ENCODE measurements at regions not wholly inside any gene's neighbourhood (a gene's known extent, or its start where the extent isn't known, plus 50 kb on each side); places are given as distances from the start of the nearest gene placed in this dataset.
"Not testable (repeated sequence)": the region's sequence is repeated elsewhere in the genome, so short reads cannot be mapped to it uniquely, and the experiment has no call there.

- H3K4me1 Mint-ChIP-seq (ENCODE audit: unreplicated experiment) = peaks cover 34% of the 10 kb centered on the region
- H3K27me3 Mint-ChIP-seq = no peaks in the 10 kb centered on the region
- peak overlapping the region; percentile 67 for H3K4me3 Mint-ChIP-seq
- peaks cover 3% of the 10 kb centered on the region for H3K36me3 Mint-ChIP-seq
- DNase-seq (ENCODE audit: extremely low spot score, unreplicated experiment) = no peak
- TF ChIP-seq, protein P1, sequence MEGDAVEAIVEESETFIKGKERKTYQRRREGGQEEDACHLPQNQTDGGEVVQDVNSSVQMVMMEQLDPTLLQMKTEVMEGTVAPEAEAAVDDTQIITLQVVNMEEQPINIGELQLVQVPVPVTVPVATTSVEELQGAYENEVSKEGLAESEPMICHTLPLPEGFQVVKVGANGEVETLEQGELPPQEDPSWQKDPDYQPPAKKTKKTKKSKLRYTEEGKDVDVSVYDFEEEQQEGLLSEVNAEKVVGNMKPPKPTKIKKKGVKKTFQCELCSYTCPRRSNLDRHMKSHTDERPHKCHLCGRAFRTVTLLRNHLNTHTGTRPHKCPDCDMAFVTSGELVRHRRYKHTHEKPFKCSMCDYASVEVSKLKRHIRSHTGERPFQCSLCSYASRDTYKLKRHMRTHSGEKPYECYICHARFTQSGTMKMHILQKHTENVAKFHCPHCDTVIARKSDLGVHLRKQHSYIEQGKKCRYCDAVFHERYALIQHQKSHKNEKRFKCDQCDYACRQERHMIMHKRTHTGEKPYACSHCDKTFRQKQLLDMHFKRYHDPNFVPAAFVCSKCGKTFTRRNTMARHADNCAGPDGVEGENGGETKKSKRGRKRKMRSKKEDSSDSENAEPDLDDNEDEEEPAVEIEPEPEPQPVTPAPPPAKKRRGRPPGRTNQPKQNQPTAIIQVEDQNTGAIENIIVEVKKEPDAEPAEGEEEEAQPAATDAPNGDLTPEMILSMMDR (conservative IDR thresholded peaks at IDR 0.05) = no peak
- H3K27ac Mint-ChIP-seq = peak overlapping the region; percentile 100
- no peaks in the 10 kb centered on the region for H3K9me3 Mint-ChIP-seq
Measured at GRCh38 chr2:231644426-231644825, 51.8 kb downstream of the TEX44 start.

- Mint-ChIP-seq H3K27ac (peak overlapping the region; percentile 95), H3K27me3 (no peaks in the 10 kb centered on the region), H3K9me3 (no peaks in the 10 kb centered on the region), H3K4me3 (peak overlapping the region; percentile 33), H3K36me3 (peaks cover 3% of the 10 kb centered on the region), H3K4me1 (ENCODE audit: unreplicated experiment) (peaks cover 24% of the 10 kb centered on the region)
- TF ChIP-seq, protein P1 (conservative IDR thresholded peaks at IDR 0.05) = no peak
- DNase-seq (ENCODE audit: extremely low spot score, unreplicated experiment) = no peak
Measured at GRCh38 chr2:231646476-231646875, 53.8 kb downstream of the TEX44 start.

- DNase-seq (ENCODE audit: extremely low spot score, unreplicated experiment) = no peak
- no peaks in the 10 kb centered on the region for H3K9me3 Mint-ChIP-seq
- no peaks in the 10 kb centered on the region for H3K27me3 Mint-ChIP-seq
- TF ChIP-seq, protein P1 (conservative IDR thresholded peaks at IDR 0.05) = peak; percentile 75
- H3K27ac Mint-ChIP-seq = peak overlapping the region; percentile 73
- H3K36me3 Mint-ChIP-seq = no peaks in the 10 kb centered on the region
- H3K4me1 Mint-ChIP-seq (ENCODE audit: unreplicated experiment) = peaks cover 13% of the 10 kb centered on the region
- H3K4me3 Mint-ChIP-seq = peak overlapping the region; percentile 57
Measured at GRCh38 chr2:231648579-231649174, 56.0 kb downstream of the TEX44 start.

- not testable (repeated sequence) for H3K36me3 Mint-ChIP-seq; H3K27ac Mint-ChIP-seq; H3K27me3 Mint-ChIP-seq; H3K4me3 Mint-ChIP-seq; DNase-seq (ENCODE audit: extremely low spot score, unreplicated experiment); H3K9me3 Mint-ChIP-seq
- peaks cover 12% of the 10 kb centered on the region for H3K4me1 Mint-ChIP-seq (ENCODE audit: unreplicated experiment)
Measured at GRCh38 chr2:231651561-231651960, 56.8 kb upstream of the PTMA start.

DNA sequence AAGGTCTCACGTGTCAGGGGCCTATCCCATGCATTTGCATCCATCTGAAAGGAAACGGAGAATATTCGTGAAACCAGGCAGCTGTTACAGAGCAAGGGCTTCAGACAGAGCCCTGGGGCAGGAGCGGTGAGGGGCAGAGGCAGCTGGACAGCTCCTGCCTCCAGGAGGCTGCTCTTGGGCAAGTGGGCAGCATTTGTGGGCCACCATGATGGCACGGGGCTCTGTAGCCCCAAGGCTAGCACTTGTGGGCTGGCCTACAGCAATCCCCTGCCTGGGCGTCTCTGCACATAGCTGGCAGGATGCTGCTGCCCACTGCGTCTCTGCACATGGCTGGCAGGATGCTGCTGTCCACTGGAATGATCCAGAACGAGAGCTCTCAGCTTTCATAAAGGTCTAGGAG is 52.8 kb upstream of the PTMA start:
- TF ChIP-seq, protein P1 (conservative IDR thresholded peaks at IDR 0.05) = no peak
- peaks cover 7% of the 10 kb centered on the region for H3K36me3 Mint-ChIP-seq
- peak overlapping the region; percentile 80 for H3K27ac Mint-ChIP-seq
- peaks cover 7% of the 10 kb centered on the region for H3K4me1 Mint-ChIP-seq (ENCODE audit: unreplicated experiment)
- DNase-seq (ENCODE audit: extremely low spot score, unreplicated experiment) = no peak
- H3K9me3 Mint-ChIP-seq = no peaks in the 10 kb centered on the region
- H3K27me3 Mint-ChIP-seq = no peaks in the 10 kb centered on the region
- no peak overlapping the region for H3K4me3 Mint-ChIP-seq

- Mint-ChIP-seq H3K27ac (peak overlapping the region; percentile 80), H3K9me3 (no peaks in the 10 kb centered on the region), H3K4me1 (ENCODE audit: unreplicated experiment) (peaks cover 11% of the 10 kb centered on the region), H3K4me3 (no peak overlapping the region), H3K36me3 (peaks cover 7% of the 10 kb centered on the region), H3K27me3 (no peaks in the 10 kb centered on the region)
- TF ChIP-seq, protein P1 (conservative IDR thresholded peaks at IDR 0.05) = no peak
- DNase-seq (ENCODE audit: extremely low spot score, unreplicated experiment) = no peak
Measured at GRCh38 chr2:231655894-231656293, 52.4 kb upstream of the PTMA start.
